ENCODE measurements at regions not wholly inside any gene's neighbourhood (a gene's known extent, or its start where the extent isn't known, plus 50 kb on each side); places are given as distances from the start of the nearest gene placed in this dataset.
"Not testable (repeated sequence)": the region's sequence is repeated elsewhere in the genome, so short reads cannot be mapped to it uniquely, and the experiment has no call there.

DNA sequence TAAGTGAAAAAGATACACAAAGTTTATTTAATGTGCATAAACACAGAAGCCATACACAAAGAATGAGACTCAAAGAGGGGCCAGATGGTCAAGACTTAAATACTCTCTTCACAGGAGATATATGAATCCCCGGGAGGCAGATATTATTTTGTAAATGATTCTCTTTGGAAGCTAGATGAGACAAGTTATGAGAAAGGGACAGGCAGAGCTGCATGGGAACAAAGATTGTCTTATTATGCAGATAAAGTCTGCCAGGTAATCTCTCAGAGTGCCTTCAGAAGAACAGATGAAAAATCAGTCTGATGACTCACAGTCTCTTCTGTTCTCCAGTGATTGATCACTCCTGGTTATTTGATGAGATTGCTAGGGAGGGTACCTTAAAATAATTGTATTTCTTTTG, 89.0 kb downstream of the NAF1 start:
- no peak for DNase-seq

DNA sequence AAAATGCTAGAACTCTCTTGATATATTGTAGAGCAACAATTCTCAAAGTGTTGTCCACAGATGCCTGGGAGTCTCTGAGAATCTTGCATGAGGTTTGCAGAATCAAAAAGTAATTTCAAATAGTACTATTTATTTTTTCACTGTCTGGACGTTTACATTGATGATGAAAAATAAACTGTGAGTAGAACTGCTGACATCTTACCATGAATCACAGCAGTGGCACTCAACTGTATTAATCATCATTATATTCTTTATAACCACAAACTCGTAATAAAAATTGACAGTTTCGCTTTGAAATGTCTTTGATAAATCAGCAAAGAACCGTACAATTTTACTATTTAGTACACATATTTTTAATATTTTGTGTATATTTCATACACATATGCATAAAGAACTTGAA, 94.5 kb downstream of the NAF1 start:
- DNase-seq = no peak

DNA sequence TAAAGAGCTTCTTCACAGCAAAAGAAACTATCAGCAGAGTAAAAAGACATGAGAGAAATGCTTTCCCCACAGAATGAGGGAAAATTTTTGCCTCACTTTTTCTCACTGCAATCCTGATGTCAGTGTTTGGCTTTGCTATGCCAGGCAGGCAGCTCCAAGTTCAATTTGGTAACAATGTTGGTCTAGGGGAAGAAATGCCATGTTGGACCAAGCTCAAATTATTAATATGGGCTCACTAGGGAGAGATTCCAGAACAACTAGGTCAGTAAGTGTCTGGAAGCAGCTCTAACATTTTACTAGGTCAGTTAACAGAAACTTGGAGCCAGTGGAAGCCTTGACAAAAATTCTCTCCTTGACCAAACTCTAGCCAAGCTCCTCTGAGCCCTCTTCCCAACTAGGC, 95.4 kb downstream of the NAF1 start:
- DNase-seq = no peak

DNA sequence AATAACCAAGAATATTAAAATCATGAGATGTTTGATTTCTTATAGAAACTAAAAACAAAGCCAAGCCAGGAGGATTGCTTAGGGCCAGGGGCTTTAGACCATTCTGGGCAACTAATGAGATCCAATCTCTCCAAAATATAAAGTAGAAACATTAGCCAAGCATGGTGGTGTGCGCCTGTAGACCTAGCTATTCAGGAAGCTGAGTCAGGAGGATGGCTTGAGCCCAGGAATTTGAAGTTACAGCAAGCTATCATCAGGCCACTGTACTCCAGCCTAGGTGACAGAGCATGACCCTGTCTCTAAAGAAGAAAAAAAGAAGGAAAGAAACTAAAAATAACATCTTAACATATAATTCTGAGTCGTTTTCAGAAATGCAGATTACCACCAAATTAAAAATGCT, 96.7 kb downstream of the NAF1 start:
- no peak for DNase-seq

DNA sequence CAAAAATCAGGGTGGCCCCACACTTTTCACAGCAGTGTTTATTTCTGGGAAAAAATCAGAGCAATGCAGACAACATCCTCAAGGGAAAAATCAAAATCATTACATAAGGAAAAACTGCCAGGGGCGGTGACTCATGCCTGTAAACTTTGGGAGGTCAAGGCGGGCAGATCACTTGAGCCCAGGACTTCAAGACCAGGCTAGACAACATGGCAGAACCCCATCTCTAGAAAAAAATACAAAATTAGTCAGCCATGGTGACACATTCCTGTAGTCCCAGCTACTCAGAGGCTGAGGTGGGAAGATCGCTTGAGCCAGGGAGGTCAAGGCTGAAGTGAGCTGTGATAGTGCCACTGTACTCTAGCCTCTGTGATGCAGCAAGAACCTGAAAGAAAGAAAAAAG, 102.8 kb downstream of the NAF1 start:
- DNase-seq = no peak

DNA sequence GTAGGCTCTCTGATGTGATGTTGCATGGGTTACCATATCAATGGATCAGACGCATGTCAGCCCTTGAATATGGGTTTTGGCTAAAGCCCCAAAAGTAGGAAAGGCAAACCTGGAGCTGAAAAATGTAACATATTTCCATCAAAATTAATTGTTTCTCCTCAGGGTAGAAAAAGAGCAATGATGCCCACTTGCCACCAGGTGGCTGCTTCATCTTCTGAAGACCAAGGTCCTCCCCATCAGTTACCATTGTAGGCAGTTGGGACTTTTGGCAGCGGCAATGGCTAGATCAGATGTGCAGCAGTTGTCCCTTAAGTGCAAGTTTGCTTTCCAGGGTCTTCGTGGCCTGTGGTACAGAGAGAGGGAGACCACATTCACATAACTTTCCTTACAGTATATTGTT, 118.2 kb downstream of the NAF1 start:
- peak; percentile 60 for DNase-seq

DNA sequence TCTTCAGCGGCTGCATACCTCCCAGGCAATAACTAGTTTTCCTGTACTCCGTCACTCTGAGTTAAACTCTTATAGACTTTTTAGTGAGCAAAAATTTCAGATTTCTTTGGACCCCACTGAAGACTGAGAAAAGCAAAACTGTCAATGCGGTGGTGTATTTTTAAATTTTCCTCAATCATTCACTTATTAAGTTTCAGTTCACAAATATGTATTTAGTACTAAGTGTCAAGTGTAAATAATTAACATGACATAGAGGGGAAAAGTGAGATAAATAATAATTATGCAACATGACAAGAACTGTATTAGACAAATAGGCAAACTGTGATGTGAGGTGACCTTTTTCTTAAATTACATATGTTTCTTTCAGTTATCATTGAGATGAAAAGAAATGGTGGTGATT, 124.4 kb downstream of the NAF1 start:
- DNase-seq = no peak

DNA sequence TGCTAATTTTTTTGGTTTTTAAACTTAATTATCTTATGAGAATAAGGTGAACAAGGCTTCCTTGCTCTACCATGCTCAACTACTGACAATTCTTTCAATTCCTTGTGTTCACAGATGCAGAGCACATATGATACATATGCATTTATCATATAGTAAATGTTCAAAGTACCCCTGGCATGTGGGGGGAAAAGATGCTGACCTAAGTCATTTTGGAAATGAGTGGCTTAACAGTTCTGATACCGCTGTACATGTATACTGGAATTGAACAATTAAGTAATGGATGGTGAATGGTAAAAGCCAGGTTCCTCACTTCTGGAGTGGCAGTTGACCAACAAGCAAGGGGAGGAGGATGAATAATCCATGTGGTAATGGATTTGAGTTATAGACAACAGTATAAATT, 149.6 kb downstream of the NAF1 start:
- DNase-seq = no peak

DNA sequence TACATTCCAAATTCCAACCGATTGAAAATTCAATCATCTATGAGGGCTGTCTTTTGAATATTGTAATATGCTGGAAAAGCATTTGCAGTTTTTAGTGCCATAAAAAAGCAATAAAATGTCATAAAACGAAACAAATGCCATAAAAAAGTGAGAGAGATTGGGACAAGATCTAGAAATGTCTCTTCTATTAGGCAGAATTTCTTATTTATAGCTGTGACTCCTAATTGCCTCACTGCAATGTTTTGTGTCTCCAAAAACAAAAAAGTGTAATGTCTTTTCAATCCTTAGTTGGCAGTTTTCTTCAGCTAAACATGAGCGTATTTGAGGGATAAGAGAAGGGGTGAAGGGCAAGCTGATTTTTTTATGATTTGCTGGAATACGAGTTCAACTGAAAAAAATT, 153.9 kb downstream of the NAF1 start:
- no peak for DNase-seq

DNA sequence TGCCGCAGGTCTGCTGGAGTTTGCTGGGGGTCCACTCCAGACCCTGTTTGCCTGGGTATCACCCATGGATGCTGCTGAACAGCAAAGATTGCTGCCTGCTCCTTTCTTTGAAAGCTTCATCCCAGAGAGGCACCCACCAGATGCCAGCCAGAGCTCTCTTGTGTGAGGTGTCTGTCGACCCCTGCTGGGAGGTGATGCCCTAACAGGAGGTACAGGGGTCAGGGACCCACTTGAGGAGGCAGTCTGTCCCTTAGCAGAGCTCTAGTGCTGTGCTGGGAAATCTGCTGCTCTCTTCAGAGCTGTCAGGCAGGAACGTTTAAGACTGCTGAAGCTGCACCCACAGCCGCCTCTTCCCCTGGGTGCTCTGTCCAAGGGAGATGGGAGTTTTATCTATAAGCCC, 162.7 kb downstream of the NAF1 start:
- no peak for DNase-seq

DNA sequence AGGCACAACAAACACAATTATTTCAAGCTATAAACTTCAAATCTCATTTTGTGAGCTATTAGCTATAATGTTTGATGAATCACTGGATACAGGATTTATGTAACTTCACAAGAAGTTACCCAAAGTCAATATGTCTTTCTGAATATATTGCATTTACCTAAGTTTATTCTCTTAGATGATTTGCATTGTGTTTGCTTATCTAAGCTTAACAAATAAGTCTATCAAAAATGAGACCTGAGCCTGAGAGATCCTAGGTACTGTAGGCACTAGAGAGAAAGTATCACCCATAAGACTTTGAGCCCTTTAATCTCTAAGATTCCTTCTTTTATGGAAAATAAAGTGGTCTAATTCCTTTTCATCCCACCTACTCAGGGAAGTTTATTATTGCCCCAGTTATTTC, 178.2 kb downstream of the NAF1 start:
- DNase-seq = no peak

DNA sequence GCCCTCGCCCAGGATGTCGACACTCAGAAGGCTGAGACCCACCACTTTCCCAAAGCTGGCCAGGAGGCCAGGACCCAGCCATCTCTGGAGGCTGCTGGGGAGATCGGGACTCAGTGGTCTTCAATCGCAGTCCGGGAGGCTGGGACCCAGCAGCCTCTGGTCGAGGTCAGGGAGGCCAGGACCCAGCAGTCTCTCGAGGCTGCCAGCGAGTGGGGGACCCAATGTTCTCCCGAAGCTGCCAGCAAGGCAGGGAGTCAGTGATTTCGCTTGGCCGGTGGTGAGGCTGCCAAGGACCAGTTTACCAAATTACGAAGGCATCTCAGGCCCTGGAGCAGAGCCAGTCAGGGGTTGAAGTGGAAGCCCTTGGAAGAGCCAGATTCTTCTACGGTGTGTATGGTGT, 181.6 kb downstream of the NAF1 start:
- DNase-seq = no peak

DNA sequence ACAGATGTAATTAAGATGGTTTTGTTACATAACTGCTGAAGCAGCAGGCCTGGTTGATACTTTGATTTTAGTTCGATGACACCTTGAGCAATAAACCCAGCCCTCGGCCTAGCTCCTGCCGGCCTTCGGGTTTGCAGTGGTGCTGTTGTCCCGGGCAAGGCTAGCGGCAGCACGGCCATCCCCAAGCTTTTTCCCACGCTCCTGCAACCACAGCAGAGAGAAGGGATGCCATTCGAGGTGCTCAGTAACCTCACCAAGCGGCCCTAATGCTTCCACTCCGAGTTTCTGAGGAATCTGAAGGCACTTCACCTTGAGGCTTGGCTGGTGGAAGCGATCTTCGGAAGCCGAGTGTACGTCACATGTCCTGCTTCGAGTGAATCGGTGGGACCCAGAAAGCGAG, 182.1 kb downstream of the NAF1 start:
- no peak for DNase-seq

DNA sequence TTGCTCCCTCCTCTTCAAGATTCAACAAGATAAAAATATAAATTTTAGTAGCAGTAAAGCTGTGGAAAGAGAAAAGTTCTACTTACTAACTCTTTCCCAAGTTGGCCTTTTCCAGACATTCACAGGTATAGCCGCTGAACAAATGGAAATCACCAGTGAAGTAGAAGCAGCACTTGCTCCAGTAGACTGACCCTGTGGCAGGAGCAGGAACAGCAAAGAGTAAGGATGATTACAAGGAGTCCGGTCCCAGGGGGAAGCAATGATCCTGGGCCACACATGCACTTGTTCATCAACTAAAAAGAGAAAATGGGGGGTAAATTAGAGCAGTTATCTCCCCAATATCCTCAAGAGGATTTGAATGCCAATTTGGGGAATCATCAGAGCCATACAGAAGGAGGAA, 184.9 kb downstream of the NAF1 start:
- no peak for DNase-seq

DNA sequence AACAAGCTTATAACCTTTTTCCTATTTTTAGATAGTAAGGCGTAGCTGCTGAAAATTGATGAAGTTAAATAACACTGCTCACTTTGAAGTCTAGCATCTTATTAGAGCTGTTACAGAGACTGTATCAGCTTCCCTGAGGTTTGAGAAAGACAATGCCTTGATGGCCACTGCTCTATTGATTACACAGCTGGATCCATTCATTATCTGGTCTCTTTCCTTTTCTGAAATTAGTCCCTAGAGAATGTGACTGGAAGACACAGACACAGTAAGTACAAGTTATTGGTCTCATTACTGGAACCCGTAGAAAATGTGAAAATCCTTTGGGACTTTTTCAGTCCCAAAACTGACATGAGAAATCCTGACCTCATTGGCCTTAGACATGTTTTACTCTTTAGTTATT, 188.3 kb downstream of the NAF1 start:
- DNase-seq = no peak

DNA sequence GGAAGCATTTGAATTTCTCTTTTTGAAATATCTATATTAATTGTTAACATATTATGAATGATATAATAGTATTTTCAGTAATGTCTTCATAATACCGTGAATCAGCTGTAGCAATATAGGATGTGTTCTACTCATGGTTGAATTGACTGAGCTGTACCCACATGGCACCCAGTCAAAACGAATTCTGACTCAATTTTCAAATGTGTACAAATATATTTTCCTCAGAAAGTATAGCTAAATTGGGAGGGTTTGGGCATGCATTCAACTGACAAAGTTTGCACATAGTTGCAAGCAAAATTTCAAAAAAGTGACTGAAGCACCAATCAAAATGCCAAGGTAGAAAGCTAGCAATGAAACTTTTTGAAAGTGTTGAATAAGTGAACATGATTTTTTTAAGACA, 188.9 kb downstream of the NAF1 start:
- DNase-seq = no peak

DNA sequence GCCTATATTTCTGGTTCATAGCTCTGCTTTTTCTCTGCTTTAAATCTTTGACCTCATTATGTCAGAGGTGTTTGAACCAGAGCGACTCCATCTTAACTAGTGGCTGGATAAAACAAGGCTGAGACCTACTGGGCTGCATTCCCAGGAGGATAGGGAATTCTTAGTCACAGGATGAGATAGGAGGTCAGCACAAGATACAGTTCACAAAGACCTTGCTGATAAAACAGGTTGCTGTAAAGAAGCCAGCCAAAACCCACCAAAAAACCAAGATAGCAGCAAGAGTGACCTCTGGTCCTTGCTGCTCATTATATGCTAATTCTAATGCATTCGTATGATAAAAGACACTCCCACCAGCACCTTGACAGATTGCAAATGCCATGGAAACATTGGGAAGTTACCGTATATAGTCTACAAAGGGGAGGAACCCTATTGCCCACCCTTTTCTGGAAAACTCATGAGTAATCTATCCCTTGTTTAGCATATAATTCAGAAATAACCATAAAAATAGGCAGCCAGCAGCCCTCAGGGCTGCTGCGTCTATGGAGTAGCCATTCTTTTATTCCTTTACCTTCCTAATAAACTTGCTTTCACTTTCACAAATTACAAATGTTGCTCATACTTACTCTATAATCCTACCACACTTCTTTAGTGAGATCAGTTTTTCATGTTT, 193.9 kb downstream of the NAF1 start:
- no peak for DNase-seq

DNA sequence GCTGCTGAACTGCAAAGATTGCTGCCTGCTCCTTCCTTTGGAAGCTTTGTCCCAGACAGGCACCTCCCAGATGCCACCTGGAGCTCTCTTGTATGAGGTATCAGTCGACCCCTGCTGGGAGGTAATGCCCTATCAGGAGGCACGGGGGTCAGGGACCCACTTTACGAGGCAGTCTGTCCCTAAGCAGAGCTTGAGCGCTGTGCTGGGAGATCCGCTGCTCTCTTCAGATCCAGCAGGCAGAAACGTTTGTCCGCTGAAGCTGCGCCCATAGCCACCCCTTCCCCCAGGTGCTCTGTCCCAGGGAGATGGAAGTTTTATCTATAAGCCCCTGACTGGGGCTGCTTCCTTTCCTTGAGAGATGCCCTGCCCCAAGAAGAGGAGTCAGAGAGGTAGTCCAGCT, 197.5 kb downstream of the NAF1 start:
- DNase-seq = no peak

DNA sequence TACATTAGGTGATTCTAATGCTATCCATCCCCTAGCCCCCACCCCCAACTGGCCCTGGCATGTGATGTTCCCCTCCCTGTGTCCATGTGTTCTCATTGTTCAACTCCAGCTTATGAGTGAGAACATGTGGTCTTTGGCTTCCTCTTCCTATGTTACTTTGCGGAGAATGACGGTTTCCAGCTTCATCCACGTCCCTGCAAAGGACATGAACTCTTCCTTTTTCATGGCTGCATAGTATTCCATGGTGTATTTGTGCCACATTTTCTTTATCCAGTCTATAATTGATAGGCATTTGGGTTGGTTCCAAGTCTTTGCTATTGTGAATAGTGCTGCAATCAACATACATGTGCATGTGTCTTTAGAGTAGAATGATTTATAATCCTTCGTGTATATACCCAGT, 200.7 kb downstream of the NAF1 start:
- DNase-seq = not testable (repeated sequence)

DNA sequence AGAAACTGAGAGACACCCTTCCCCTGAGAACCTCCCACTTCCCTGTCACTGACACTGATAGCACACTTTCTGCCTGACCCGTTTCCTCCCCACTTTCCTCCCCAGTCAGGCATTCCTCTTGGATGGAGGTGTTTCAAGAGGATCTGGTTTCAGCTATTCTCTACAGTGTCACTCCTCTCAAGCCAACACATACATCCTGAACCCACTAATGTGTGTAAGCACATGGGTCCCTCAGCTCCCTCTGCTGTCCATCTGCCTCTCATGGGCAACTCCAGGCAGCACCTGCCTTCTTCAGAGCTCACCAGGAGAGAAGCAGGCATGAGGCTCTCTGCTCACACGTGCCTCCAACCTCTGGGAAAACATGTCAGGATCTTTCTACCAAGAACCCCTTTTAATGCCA, 207.6 kb downstream of the NAF1 start:
- DNase-seq = peak; percentile 0

DNA sequence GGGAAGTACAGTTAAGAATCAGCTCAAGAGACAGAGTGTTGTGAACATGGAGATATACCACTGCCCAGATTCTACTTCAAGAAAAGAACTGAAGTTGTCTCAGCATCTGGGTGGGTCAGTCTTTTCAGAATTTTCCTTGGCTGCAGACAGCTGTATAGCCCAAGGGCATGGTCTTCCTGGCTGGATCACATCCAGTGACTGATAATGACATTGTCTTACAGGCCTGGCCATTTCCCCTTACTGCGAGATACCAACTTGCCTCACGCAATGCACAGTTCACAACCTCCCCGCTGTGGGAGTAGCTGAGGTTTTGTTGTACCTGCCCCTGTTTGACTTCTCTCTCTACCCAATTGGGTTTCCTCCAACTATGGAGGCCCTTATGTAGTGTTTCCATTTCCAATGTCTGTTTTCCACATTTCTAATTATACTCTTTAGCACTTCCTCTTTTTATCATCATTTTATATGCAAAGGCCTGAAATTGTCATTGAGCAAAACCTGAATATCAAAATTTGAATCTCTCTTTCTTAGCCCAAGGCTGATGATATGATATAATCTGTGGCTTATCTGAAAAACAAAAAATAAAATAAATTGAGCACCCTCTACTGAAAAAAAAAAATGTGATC, 209.1 kb downstream of the NAF1 start:
- no peak for DNase-seq

DNA sequence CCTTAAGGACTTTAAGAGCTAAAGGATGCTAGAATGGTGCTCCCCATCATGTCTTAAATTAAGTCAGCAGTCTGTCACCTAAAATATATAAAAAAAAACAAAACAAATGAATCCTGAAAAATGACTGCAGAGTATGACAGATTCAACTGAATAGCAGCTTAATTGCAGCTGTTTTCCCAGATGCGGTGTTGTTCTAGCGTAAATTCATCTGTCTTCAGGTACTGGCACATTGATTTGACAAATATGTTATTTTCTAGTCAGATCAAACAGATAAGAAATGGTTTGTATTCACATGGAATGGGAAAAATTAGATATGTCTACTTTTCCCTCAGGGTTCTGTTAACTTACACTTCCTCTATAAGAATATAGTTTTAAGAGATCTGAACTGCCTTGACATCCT, 211.7 kb downstream of the NAF1 start:
- no peak for DNase-seq

DNA sequence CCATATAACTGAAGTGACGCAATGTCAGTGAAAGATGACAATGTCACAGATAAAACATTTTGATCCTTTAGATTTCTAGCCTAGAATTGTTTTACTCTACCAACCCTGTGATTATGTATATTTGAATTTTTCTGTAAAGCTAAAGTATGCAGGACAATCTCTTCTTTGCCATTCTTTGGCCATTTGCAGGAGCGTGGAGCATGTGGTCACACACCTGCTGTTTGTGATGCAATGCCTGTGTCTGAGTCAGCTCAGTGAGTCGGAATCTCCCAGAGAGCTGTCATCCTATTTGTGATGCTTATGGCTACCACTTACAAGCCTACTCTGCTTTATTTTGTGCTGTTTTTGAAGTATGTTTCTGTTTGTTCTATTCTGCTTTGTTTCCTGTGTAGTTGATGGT, 214.5 kb downstream of the NAF1 start:
- DNase-seq = no peak

DNA sequence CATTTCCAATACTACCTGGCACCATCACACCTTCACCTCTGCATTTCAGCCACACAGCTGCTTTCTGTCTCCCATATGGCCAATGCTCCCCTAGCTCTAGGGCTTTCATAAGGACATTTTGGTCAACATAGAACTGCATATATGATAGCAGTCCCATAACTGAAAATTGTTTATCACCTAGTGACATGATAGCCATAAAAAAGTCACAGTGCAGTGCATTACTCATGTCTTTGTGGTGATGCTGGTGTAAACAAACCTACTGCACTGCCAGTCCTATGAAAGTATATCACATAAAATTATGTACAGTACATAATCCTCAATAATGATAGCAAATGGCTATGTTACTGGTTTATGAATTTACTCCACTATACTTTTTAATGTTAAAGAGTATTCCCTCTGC, 221.0 kb downstream of the NAF1 start:
- DNase-seq = no peak

DNA sequence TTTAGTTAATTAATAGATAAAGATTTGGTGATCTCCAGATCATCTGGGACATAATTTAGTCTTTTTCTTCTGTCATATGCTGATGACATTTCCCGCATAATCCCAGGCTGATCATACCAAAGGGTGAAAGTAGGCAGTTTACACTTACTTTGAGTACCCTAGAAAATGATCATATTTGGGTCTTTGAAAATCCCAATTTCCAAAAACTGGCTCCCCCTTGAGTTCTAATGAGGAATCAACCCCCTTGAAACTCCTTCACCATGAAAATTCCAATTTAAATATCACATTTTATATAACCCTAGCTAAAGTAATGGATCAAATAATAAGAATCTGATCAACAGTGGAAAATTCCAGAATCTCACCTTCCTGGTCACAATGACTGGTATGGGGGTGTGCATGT, 223.4 kb downstream of the NAF1 start:
- DNase-seq = no peak
